SU-DHL-6 (cell line): ENCODE measurements at regions not wholly inside any gene's neighbourhood (a gene's known extent, or its start where the extent isn't known, plus 50 kb on each side); places are given as distances from the start of the nearest gene placed in this dataset.

ENCODE experiments used
- H2AFZ ChIP-seq: fragments of 200-600 bp; sonication (generic); 2 replicates; pipeline ENCODE4 v1.6.1; 2014; ENCODE audit warnings: low read depth, mild to moderate bottlenecking, moderate library complexity, mixed read lengths, antibody characterized with exemption, low read length; ENCODE audit not compliant: severe bottlenecking
- H3F3A ChIP-seq: fragments of 200-600 bp; shearing (Covaris generic); 2 replicates; pipeline ENCODE4 v1.6.0; 2016; ENCODE audit warnings: antibody characterized with exemption, mild to moderate bottlenecking; ENCODE audit not compliant: insufficient read depth
- H3K27ac ChIP-seq: fragments of 200-600 bp; sonication (generic); 2 replicates; pipeline ENCODE4 v1.5.1; 2016; ENCODE audit warnings: low read depth, mild to moderate bottlenecking, low read length, moderate library complexity, mixed read lengths
- H3K27me3 ChIP-seq: fragments of 200-600 bp; sonication (generic), shearing (Covaris generic); 2 replicates; pipeline ENCODE4 v1.6.0; 2014; ENCODE audit warnings: mild to moderate bottlenecking, low read length
- H3K36me3 ChIP-seq: fragments of 200-600 bp; sonication (generic); 2 replicates; pipeline ENCODE4 v1.6.1; 2014; ENCODE audit warnings: mild to moderate bottlenecking, low read length, mixed read lengths
- H3K4me2 ChIP-seq: fragments of 300-600, 200-600 bp; shearing (Covaris generic), sonication (generic); 2 replicates; pipeline ENCODE4 v1.6.0; 2014; ENCODE audit warnings: low read length, low read depth, mild to moderate bottlenecking; ENCODE audit not compliant: poor library complexity, severe bottlenecking
- H3K4me3 ChIP-seq: fragments of 200-600 bp; sonication (generic); 2 replicates; pipeline ENCODE4 v1.5.1; 2014; ENCODE audit warnings: antibody characterized with exemption, low read length, mild to moderate bottlenecking, mixed read lengths; ENCODE audit not compliant: insufficient read depth, poor library complexity, severe bottlenecking
- H3K79me2 ChIP-seq: fragments of 200-600 bp; sonication (generic); 2 replicates; pipeline ENCODE4 v1.6.1; 2014; ENCODE audit warnings: mild to moderate bottlenecking, low read length, moderate library complexity; ENCODE audit not compliant: insufficient read depth
- H3K9ac ChIP-seq: fragments of 200-600 bp; sonication (generic); 2 replicates; pipeline ENCODE4 v1.7.0; 2014; ENCODE audit warnings: mild to moderate bottlenecking, low read length
- H3K9me2 ChIP-seq: fragments of 200-600 bp; sonication (generic); replicated peaks from 2 replicates; pipeline ENCODE4 v1.6.1; 2014; ENCODE audit warnings: low read length; ENCODE audit not compliant: insufficient read depth
- H3K9me3 ChIP-seq: fragments of 200-600 bp; sonication (generic); 2 replicates; pipeline ENCODE4 v1.6.1; 2014; ENCODE audit warnings: low read length, mixed read lengths; ENCODE audit not compliant: insufficient read depth
- H4K20me1 ChIP-seq: fragments of 200-600 bp; sonication (generic); 2 replicates; pipeline ENCODE4 v1.6.1; 2014; ENCODE audit warnings: low read depth, mild to moderate bottlenecking, antibody characterized with exemption, low read length, moderate library complexity, mixed read lengths
- CTCF ChIP-seq: fragments of 200-600 bp; sonication (generic); IDR thresholded peaks from one replicate; pipeline ENCODE4 v1.5.1; 2017; ENCODE audit warnings: antibody characterized with exemption, mild to moderate bottlenecking, low read length, moderate library complexity; ENCODE audit not compliant: insufficient read depth, poor library complexity, severe bottlenecking
- EZH2phosphoT487 ChIP-seq: fragments of 200-600 bp; sonication (generic), shearing (Covaris generic); conservative IDR thresholded peaks from 2 replicates; pipeline ENCODE4 v1.6.1; 2018; ENCODE audit warnings: mild to moderate bottlenecking, antibody characterized with exemption, low read length, moderate library complexity, mixed read lengths

- Histone ChIP-seq H3F3A (no peaks in the 10 kb centered on the region), H2AFZ (no peak overlapping the region), H3K9me3 (peaks cover 17% of the 10 kb centered on the region; the same call in 1 of the 2 replicates), H4K20me1 (no peaks in the 10 kb centered on the region), H3K27ac (no peak overlapping the region), H3K4me2 (no peak overlapping the region), H3K27me3 (no peaks in the 10 kb centered on the region), H3K36me3 (no peaks in the 10 kb centered on the region), H3K79me2 (no peaks in the 10 kb centered on the region), H3K4me3 (no peak overlapping the region), H3K9ac (no peak overlapping the region), H3K9me2 (no peaks in the 10 kb centered on the region)
- TF ChIP-seq CTCF = no peak
- TF ChIP-seq EZH2phosphoT487 = no peak
These were observed 547.4 kb upstream of the ALCAM start for GRCh38 chr3:104819333-104819732.

GRCh38 chr3:104820959-104821358 is 545.8 kb upstream of the ALCAM start:
- H3K9ac ChIP-seq = no peak overlapping the region
- no peak overlapping the region for H3K27ac ChIP-seq
- no peaks in the 10 kb centered on the region for H4K20me1 ChIP-seq
- H3K27me3 ChIP-seq = no peaks in the 10 kb centered on the region
- no peaks in the 10 kb centered on the region for H3F3A ChIP-seq
- H3K4me2 ChIP-seq = no peak overlapping the region
- H3K9me2 ChIP-seq = no peaks in the 10 kb centered on the region
- no peaks in the 10 kb centered on the region for H3K36me3 ChIP-seq
- peaks cover 17% of the 10 kb centered on the region; the same call in 1 of the 2 replicates for H3K9me3 ChIP-seq
- H3K4me3 ChIP-seq = no peak overlapping the region
- H2AFZ ChIP-seq = no peak overlapping the region
- TF ChIP-seq CTCF (no peak), EZH2phosphoT487 (no peak)
- H3K79me2 ChIP-seq = no peaks in the 10 kb centered on the region

DNA sequence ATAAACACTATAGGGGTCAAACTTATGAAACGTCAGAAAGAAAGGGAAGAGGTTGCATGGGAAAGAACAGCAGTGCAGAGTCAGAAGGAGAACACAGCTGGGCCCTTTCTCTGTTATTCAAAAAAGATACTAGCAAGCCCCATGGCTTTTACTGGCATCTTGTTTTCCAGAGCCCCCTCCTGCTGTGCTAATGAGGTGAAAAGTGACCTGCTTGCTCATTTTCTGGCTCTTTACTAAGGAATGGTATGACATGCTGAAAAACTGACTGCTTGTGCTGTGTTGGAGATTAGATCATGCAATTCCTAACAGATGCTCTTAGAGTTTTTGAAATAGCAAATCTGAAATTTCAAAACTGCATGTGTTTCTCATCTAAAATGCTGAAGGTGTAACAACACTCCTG is 541.6 kb upstream of the ALCAM start:
- Histone ChIP-seq H4K20me1 (no peaks in the 10 kb centered on the region), H2AFZ (no peak overlapping the region), H3K36me3 (no peaks in the 10 kb centered on the region), H3K4me3 (no peak overlapping the region), H3F3A (no peaks in the 10 kb centered on the region), H3K27me3 (no peaks in the 10 kb centered on the region), H3K9me2 (no peaks in the 10 kb centered on the region), H3K4me2 (no peak overlapping the region), H3K27ac (no peak overlapping the region), H3K79me2 (no peaks in the 10 kb centered on the region), H3K9me3 (peaks cover 16% of the 10 kb centered on the region; the same call in 1 of the 2 replicates), H3K9ac (no peak overlapping the region)
- TF ChIP-seq CTCF (no peak), EZH2phosphoT487 (no peak)

GRCh38 chr3:104831071-104831470 is 535.6 kb upstream of the ALCAM start:
- Histone ChIP-seq H3F3A (no peaks in the 10 kb centered on the region), H4K20me1 (no peaks in the 10 kb centered on the region), H3K9ac (no peak overlapping the region), H3K36me3 (no peaks in the 10 kb centered on the region), H3K9me3 (no peaks in the 10 kb centered on the region), H3K79me2 (no peaks in the 10 kb centered on the region), H3K27me3 (no peaks in the 10 kb centered on the region), H3K9me2 (no peaks in the 10 kb centered on the region), H3K4me3 (no peak overlapping the region), H2AFZ (no peak overlapping the region), H3K4me2 (no peak overlapping the region), H3K27ac (no peak overlapping the region)
- TF ChIP-seq CTCF (no peak), EZH2phosphoT487 (no peak)
